ENCODE measurements at regions not wholly inside any gene's neighbourhood (a gene's known extent, or its start where the extent isn't known, plus 50 kb on each side); places are given as distances from the start of the nearest gene placed in this dataset.

- Histone ChIP-seq H3K36me3 (no peaks in the 10 kb centered on the region), H3K9me3 (no peaks in the 10 kb centered on the region), H3K27me3 (no peaks in the 10 kb centered on the region), H3K27ac (peak overlapping the region in 1 of 2 donors; percentile 40), H3K4me3 (no peak overlapping the region), H3K4me1 (peaks cover 0 to 12% of the 10 kb centered on the region in 2 donors)
- DNase-seq: peak; percentile 75 to 78
- intact Hi-C loops (cut with DNase I; ENCODE audit: low total_unique reads): no loop called here
- TF ChIP-seq CTCF (IDR thresholded peaks at IDR 0.05) (no peak), POLR2A (IDR thresholded peaks at IDR 0.05) (no peak)
These were observed 50.7 kb upstream of the VLDLR start for GRCh38 chr9:2570615-2571479.
